NCI-H748 treated with DMSO at 0.1 percent for 48 hours (cell line): ENCODE measurements at regions not wholly inside any gene's neighbourhood (a gene's known extent, or its start where the extent isn't known, plus 50 kb on each side); places are given as distances from the start of the nearest gene placed in this dataset.

Experiments used
- DNase-seq: peaks from one replicate; lab custom pipeline; 2025; lab: John Stamatoyannopoulos, UW

DNA sequence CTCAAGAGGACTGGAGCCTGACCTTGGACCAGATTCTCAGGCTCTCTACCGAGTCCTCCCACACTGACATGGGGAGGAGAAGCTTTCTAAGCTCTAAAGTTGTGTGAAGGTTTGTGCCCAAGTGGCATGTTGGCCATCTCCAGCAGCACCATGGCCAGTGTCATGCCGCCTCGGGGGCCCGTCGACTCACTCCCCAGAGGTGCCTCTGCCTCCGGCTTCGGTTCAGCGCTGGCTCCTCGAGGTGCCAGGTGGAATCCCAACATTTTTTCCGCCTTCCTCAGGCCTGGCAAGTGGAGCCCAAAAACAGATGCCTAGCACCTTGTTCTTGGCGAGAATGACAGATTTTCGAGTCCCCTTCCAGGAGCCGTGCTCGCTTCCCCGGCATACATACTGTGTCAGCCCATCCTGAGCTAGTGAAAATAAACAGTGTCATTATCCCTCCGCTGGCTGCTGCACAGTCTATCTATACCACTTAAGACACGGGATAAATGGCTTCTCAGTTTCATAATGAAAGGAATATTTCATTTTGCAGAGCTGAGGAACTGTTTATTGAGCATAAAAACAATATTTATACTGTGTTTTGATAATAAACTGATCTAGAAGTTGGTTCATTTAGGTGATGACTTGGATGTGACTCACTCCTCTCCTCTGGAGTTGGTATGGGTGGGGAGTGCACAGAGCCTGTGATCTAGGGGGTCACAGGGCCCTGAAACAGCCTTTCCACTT is 328.5 kb upstream of the TLE3 start:
- DNase-seq = no peak

DNA sequence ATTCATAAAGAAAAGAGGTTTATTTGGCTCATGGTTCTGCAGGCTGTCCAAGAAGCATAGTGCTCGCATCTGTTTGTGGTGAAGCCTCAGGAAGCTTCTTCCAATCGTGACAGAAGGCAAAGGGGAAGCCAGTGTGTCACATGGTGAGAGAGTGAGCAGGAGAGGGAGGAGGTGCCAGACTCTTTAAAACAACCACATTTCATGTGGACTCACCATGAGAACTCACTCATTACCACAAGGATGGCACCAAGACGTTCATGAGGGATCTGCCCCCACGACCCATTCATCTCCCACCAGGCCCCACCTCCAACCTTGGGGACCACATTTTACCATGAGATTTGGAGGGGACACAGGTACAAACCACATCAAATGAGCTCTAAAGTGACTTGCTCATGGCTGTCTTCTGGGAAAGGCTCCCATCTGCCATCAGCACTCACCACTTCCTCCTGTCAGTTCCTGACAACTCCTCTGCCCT is 327.3 kb upstream of the TLE3 start:
- no peak for DNase-seq

DNA sequence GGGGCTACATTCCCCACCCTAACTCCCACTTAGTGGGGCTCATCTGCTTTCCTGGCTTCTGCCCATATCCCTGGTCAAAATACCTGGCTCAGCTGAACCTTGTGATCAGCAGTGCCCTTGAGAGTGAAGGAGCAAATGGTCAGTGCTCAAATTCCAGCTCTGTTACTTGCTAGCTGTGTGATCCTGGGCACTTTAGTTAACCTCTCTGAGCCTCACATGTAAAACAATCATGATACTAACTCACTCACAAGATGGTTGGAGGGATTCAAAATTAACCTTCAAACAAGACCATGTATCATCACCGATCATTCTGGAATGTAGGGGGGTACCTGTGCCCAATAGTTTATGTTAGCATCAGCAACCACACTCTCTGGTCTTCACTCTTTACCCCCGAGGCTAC is 325.6 kb upstream of the TLE3 start:
- no peak for DNase-seq

DNA sequence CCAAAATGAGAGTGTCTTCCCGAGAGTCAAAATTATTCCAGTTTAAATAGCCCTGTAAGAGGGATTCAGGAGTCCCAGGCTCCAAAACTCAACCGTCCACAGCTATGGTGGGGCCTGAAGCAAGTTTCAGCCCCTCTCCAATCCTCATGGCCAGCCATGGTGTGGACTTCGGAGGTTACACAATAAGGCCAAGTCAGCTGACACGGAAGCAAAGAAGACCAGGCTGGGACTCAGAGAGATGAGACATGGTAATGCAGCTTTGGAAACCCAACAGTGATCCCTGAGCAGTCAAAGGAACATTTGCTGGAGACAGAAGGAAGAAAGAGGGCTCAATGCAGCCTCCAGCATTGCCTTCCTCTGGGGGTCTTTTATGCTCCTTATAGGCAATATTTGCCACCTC is 324.6 kb upstream of the TLE3 start:
- DNase-seq = no peak

DNA sequence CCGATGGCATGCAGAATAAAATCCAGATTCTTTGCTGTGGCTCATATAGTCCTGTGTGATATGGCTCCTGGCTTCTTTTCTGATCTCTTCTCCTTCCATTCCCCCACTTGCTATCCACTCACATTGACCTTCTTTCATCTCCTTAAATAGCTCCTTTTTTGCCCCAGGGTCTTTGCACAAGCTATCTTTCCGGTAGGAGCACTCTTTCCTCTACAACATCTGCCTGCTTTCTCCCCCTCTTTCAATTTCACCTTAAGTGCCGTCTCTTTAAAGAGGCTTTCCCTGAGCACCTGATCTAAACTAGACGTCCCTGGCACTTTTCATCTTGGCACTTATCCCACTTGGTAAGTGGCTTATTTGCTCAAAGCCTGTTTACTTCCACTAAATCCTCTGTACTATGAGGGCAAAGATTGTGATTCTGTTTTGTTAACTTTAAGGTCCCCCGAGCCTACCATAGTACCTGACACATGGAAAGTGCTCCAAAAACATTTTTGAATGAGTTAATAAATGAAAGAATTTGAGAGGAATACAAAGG is 323.3 kb upstream of the TLE3 start:
- peak; percentile 18 for DNase-seq

DNA sequence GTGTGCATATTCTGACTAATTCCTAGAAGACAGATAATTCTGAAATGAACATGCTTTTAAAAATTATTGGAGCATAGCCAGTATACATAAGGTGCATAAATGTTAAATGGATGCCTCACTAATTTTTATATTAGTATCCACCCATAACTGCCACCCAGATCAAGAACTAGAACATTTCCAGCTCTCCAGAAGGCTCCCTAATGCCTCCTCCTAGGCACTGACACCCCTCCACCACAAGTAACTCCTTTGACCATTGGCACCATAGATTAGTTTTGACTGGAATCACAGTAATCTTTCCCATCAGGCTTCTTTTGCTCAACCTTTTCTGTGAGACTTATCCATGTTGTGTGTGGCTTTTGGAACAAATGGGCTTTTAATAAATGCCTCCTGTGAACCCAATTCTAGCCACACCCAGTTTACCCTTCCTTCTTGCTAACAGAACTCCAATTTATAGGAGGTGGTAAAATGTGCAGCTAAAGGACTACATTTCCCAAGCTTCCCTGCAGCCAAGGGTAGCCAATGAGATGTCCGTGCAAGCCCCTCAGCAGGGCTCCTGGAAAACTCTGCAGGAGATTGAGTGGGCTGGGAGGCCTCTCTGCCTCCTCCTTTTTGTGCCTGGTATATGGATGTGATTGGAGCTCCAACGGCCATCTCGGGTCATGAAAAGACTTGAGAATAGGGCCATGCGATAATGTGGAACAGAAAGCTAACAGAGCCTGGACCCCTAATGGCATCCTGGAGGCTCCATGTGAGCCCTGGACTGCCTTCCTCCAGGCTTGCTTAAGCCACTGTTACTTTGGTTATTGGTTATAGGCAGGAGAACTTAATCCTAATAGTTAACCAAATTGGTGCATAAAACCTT is 322.6 kb upstream of the TLE3 start:
- DNase-seq = no peak

DNA sequence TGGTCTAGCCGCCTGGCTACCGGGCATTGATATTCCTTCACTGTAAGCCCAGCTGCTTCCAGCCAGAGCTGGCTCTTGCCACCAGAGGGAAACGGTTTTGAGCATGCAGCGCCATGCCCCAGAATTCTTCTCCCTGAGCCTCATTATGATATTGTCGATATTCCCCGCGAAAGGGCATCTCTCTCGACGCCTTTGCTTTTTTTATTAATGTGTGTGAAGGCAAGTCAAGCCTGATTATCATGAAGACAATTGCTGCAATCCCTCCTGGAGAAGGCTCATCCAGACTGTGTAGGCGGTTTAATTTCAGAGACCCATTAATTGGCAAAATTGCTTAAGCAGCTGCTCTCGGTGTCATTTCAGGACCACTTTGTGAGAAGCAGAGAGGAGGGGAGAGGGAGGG is 321.2 kb upstream of the TLE3 start:
- peak; percentile 15 for DNase-seq

DNA sequence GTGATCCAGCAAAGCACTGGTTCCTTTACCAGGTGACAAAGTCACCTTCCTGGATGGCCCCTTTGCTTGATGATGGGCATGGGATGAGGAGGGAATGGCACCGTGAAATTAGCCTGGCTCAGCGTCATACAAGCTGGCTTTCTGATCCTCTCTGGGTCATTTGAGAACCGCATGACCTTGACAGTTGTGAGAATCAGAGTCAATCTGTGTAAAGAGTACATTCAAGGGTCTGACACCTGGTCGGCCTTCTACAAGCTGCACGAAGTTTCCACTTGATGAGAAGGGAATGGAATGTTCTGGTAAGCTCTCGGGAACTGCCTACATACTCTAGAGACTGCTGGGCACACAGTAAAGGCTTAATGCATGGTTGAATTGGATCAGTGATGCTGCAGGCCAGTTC is 319.8 kb upstream of the TLE3 start:
- DNase-seq = no peak

DNA sequence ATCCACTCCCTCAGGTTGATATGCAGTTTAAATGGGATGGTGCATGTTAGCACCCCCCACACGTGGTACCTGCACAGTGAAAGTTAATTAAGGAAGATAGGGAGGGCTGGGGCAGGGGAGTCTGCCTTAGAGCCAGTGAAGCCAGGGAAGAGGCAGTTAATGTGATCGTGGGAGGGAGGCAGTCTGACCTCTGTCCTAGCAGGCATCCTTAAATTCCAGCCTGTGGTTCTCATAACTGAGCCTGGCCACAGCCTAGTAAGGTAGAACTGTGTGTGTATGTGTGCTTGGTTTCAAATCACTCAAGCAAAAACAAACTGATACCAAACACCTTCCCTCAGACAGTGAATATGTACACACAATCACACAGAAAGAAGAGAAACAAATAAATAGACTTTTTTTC is 319.1 kb upstream of the TLE3 start:
- DNase-seq = no peak

DNA sequence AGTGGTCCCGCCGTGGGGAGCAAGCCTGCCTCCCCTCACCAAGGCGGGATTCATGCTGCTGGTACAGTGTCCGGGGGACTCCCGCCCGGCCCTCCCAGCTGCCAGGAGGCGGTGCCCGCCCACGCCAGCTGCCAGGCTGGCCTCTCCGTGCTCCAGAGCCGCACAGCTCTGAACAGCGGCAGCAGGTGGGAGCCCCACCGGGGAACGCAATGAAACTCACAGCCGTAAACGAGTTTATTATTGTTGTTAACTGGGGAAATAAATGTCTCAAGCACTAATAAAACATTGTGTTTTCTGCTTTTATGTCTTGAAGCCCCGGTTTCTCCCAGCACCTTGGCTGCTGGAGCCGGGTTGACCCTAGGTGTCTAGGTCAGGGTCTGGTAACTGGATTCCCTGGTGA is 317.7 kb upstream of the TLE3 start:
- DNase-seq = no peak

DNA sequence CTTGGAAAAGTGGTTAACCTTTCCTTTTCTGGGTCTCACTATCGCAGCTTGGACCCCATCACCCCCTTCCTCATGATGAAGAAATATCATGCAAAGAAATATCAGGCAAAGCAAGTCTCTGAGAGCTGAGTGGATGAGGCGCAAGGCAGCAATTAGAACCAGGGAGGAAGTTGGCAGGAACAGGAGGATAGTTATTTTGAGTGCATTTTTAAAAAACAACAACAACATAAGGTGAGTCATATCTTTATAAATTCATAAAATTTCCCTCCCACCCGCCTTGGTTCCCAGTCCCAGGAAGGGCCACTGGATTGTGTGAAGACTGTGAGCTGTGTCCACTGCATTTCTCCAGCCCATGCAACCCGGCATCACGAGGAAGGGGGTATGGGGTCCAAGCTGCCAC is 316.9 kb upstream of the TLE3 start:
- no peak for DNase-seq

DNA sequence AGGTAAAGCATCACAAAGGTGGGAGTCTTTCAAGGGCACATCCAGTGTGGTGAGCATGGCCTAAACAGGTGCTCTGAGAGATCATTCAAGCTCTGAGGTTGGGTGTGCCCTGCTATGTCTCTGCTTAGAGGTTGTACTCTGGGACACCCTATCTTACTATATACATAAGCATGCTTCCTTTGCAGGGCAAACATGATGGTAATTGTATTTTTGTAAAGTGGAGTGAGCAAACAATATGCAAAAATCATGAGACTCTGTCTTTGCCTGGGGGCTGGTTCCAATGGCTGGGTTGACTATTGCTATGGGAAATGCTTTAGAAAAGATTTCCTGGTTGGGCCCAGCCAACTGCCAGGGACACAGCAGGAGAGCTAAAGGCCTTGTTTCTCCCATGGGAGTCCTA is 315.1 kb upstream of the TLE3 start:
- peak; percentile 1 for DNase-seq

DNA sequence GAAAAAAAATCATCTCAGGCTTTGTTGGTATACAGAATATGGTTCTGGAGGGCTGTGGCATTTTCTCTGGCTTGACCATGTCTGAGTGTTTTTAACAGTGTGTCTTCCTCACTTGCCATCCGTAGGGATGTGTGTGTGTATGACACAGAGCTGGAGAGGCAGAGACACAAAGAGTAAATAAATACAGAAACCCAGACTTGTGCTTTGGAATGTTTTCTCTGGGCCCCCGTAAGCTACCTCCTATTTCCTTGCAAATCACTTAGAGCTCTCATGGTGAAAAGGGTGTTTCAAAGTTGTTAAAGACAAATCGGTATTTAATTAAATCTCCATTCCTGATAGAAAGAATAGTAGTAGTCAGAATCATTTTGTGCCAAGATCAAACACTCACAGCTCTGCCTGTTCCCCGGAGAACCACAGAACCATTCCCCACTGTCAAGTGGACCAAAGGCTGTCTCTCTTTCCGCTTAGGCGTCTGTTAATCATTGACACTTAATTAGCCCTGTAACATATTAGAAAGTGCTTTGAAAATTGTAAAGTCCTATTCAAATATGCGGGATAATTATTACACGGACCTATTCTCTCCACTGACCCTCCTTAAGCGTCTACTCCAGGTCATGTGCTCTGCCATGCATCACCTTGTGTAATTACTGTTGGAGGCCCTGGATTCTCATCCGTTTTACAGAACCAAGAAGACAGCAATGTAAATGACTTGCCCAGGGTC is 313.6 kb upstream of the TLE3 start:
- no peak for DNase-seq

DNA sequence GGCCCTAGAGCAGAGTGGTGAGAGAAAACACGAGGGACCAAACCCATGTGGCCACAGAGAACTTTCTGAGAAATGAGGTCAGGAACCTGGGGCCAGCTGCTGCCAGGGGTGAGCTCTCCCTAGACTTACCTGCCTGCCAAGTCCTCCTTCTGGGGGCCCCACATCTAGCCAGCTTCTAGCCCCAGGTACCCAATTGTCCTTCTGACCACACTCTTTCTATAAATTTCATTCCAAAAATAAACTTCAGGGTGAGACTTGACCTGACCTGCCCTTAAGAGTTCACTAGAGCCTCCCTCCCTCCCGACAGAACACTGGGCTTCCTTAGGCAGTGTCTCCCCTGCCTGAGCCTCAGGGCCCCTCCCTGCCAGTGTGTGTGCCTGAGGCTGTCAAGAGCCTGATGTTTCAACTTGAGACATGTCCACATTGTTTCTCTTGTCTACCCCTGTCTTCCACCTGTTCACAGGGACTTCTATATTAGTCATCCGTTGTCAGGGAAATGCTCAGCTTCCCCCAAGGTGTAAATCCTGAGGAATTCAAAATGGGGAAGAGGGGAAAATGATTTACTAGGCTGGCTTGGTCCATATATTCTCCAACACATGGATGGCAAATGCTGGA is 312.8 kb upstream of the TLE3 start:
- DNase-seq = no peak

DNA sequence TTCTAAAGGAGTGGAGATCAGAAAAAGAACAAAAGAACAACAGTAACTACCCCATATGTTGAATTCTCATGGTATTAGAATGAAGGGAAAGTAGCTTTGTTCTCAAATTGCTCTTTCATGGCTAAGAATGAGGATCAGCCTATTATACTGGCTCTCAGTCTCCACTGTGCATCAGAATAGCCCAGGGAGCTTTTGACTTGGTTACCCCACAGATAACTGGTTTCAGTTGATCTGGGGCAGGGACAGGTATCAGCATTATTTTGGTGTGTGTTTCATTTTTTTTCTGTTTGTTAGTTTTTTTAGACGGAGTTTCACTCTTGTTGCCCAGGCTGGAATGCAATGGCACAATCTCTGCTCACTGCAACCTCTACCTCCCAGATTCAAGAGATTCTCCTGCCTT is 311.7 kb upstream of the TLE3 start:
- no peak for DNase-seq

DNA sequence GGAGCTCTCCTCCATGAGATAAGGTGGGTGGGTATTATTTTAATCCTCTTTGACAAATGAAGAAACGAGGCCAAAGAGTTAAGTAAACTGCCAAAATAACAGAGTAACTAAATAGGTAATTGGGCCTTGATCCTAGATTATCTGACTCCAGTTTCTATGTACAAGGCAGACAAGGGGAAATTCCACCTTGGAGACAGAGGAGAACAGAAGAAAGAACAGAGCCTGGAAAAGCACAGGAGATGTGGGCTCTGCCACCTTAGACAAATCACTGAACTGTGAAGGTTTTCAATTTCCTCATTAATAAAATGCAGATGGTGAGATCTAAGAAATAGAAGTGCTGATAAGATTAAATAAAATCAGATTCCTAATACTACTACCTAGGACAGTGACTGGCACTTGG is 310.2 kb upstream of the TLE3 start:
- DNase-seq = no peak

DNA sequence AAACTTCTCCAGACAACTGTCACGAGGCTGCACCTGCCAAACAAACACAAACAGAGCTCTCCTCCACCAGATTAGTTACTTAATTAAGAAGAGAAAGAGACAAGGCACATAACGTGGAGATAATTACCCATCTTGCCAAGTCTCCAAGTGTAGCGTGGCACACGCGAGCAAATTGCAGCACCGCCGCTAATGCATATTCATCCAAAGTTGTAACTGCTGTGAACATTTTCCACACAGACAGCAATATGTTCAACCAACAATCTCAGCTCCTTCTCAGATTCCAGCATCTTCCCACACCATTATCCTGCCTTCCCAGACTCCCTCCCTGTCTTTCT is 309.6 kb upstream of the TLE3 start:
- DNase-seq = no peak

DNA sequence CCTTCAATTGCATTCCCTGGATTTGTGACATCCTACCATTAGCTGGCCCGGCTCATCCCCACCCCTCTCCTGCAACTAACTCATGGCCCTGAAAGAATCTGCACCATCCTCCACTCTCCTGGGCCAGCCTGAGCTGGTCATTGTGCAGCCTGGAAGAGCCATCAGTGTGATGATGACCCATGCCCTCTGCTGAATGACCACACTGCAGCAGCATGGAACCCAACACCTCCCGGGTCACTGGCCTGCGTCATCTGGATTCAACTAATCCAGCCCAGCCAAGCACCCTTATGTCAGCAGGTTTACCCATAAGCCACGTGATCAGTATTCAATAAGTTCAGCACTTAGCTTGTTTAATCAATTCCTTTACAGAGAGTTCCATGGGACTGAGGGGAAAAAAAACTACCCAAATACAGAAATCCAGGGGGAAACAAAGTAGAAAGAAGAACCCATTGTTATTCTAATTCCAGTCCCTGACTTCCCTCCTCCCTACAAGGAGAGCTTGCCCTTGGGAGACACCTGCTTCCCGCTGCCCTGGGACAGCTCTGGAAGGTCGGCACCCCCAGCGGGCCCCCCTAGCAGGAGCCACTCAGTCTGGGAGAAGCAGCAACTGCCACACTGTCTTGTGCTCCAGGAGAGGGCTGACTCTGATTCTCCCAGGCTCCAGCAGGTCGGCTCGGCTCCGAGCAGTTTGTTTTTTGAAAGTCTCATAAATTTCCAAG is 309.1 kb upstream of the TLE3 start:
- no peak for DNase-seq

DNA sequence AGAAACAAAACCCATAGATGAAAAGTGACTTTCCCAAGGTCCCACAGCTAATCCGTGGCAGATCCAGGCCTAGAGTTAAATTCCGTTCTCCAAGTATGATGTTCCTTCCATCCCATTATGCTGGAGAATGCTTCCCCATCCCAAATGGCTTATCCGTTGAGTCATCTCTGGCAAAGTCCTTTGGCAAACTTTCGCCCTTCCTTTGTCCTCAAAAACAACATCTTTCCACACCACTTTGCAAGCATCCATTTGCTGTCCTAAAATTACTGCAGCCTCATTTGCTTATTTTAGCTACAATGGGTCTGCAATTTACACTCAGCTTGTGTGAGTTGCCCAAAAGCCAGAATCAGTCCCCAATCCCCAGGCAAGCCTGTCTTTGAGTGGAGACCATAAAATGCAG is 304.0 kb upstream of the TLE3 start:
- no peak for DNase-seq

DNA sequence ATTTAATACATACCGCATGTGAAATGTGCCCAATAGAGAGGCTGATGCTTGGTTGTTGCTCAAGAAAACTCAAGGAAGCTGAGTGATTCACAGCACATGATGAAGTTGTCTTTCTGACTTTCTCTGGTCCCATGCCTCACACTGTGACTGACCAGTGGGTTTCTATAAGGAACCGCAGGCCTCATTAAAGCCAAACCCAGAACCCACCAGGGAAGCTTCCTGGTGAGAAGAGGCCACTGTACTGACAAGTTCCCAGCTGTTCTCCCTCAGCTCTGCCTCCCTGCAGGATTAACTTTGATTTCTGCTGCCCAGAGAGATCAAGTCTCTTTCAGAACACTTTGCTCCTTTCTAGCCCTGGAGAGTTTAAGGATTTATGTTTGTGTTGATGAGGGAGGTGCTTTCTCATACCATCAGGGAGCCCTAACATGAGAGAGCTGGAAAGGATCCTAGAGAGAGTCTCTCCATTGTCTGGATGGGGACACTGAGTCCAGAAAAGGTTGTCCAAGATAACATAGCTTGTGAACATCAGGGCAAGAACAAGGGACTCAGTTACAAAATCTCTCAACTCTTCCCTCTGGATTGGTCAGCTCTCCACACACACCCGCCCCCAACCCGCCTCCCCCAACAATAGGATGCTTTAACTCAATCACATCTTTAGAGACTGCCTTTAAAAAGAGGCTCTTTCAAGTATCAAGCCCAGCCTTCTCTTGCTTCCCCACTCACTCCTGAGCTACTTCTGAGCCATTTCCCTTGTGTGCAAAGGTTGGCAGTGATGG is 303.2 kb upstream of the TLE3 start:
- no peak for DNase-seq

DNA sequence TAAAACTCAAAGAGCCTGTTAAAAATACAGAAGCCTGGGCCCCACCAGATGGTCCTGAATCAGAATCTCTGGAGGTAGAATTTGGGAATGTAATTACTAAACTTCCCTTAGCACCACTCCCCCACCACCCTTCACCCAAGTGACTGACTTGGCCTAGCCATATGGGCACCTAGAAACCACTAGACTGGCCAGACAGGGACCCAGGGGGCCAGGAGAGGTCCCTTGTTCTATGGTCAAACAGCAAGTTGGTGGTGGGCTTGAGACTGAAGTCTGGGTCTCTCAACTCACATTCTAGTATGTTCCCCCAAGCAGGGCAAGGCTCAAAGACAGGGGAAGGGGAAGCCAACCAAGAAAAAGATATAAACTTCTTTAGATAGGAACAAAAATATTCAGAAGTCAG is 301.5 kb upstream of the TLE3 start:
- DNase-seq = no peak
